ENCODE measurements at regions not wholly inside any gene's neighbourhood (a gene's known extent, or its start where the extent isn't known, plus 50 kb on each side); places are given as distances from the start of the nearest gene placed in this dataset.
"Not testable (repeated sequence)": the region's sequence is repeated elsewhere in the genome, so short reads cannot be mapped to it uniquely, and the experiment has no call there.

DNA sequence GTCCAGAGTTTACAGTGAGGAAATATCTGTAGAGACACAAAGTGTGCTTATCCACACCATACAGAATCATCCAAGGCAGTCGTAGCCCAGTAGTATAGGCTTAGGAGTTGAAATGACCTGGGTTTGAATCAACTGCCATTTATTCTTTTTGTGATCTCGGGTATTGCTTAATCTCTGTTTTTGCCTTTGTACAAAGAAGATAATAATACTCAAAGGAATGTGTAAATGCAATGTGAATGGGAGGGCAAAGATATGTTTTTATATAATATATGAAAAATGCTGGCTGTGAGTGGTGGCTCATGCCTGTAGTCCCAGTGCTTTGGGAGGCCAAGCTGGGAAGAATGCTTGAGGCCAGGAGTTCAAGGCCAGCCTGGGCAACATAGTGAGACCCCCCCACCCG, 141.1 kb downstream of the SPATA31D1 start:
- POLR2A ChIA-PET: no interaction called here
- CTCF ChIA-PET: no interaction called here
- no peak for DNase-seq (ENCODE audit: low read depth, low spot score)

DNA sequence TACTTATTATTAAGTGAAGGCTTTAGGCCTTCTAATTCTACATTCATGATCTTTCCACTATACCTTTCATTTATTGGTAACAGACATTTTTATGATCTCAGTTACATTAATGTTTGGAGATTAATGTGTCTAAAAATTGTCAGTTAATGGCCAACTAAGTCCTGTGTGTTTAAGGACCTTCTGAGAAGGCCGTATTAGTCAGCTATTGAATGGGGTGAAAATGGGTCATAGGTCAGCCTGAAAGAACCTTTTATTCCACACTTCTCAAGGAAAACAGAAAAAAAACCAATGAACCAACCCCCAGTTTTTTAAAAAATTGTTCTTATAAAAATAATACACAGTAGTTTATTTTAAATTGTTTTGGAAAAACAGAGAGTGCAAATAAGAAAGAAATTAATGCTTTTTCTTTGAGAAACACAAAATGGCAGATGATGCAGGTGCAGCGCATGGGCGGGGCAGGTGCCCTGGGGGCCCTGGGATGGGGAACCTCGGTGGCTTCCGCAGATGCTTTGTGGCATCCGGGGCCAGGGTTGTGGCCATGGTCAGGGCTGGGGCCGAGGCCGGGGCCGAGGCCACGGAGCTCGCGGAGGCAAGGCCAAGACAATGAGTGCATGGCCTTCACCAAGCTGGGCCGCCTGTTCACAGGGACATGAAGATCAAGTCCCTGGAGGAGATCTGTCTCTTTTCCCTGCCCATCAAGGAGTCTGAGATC, 141.9 kb downstream of the SPATA31D1 start:
- DNase-seq (ENCODE audit: low read depth, low spot score): no peak
- ChIA-PET CTCF (no interaction called here), POLR2A (no interaction called here)
- H3K4me3 ChIP-seq (ENCODE audit: low read depth, low read length): no peak overlapping the region
- TF ChIP-seq, protein P1, sequence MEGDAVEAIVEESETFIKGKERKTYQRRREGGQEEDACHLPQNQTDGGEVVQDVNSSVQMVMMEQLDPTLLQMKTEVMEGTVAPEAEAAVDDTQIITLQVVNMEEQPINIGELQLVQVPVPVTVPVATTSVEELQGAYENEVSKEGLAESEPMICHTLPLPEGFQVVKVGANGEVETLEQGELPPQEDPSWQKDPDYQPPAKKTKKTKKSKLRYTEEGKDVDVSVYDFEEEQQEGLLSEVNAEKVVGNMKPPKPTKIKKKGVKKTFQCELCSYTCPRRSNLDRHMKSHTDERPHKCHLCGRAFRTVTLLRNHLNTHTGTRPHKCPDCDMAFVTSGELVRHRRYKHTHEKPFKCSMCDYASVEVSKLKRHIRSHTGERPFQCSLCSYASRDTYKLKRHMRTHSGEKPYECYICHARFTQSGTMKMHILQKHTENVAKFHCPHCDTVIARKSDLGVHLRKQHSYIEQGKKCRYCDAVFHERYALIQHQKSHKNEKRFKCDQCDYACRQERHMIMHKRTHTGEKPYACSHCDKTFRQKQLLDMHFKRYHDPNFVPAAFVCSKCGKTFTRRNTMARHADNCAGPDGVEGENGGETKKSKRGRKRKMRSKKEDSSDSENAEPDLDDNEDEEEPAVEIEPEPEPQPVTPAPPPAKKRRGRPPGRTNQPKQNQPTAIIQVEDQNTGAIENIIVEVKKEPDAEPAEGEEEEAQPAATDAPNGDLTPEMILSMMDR (IDR thresholded peaks at IDR 0.05; ENCODE audit: insufficient read depth, low read length, missing control alignments): no peak

More for the DNA sequence above, 141.1 kb downstream of the SPATA31D1 start:
- no peak overlapping the region for H3K4me3 ChIP-seq (ENCODE audit: low read depth, low read length)
- TF ChIP-seq, protein P1 (IDR thresholded peaks at IDR 0.05; ENCODE audit: insufficient read depth, low read length, missing control alignments): no peak

DNA sequence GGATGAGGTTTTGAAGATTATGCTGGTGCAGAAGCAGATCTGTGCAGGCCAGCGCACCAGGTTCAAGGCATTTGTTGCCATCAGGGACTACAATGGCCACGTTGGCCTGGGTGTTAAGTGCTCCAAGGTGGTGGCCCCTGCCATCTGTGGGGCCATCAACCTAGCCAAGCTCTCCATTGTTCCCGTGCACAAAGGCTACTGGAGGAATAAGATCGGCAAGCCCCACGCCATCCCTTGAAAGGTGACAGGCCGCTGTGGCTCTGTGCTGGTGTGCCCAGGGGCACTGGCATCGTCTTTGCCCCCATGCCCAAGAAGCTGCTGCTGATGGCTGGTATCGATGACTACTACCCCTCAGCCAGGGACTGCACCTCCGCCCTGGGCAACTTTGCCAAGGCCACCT, 142.5 kb downstream of the SPATA31D1 start:
- TF ChIP-seq, protein P1 (IDR thresholded peaks at IDR 0.05; ENCODE audit: insufficient read depth, low read length, missing control alignments): no peak
- POLR2A ChIA-PET: no interaction called here
- DNase-seq (ENCODE audit: low read depth, low spot score): no peak
- CTCF ChIA-PET: no interaction called here
- H3K4me3 ChIP-seq (ENCODE audit: low read depth, low read length): no peak overlapping the region

DNA sequence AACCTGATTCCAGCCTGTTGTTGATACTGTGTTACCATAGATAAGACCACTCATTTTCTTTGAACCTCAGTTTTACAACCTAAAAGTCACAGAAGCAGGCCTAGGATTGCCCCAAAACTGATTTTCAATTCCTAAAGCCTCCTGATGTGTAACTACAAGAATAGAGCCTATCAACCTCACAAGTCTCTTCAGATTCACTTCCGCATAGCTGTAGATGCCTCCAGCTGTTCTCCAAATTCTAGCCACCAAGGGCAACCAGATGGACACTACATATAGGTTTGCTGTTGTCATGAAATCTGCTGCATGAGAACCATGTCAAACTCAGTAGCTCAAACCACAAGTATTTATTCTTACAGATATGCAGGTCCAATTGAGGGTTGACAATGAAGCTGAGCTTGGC, 143.5 kb downstream of the SPATA31D1 start:
- H3K4me3 ChIP-seq (ENCODE audit: low read depth, low read length): no peak overlapping the region
- DNase-seq (ENCODE audit: low read depth, low spot score): no peak
- POLR2A ChIA-PET: no interaction called here
- CTCF ChIA-PET: no interaction called here
- TF ChIP-seq, protein P1 (IDR thresholded peaks at IDR 0.05; ENCODE audit: insufficient read depth, low read length, missing control alignments): no peak

DNA sequence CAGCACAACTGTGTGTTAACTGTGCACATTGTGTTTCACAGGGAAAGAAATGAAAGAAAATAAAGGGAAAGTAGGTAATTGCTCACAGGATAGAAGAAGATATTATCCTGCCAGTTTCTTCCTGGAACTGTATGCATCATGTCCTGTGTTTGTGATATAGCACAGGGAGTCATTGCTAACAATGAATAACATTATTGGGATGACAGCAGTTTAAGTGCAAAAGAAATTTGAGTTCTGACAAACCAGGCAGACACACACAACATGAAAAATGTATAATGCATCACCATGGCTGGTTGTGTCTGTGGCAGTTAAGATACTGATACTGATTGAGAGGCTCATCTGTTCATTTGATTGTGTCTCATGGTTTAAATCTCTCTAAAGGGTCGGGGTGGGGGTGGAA, 145.4 kb downstream of the SPATA31D1 start:
- TF ChIP-seq, protein P1 (IDR thresholded peaks at IDR 0.05; ENCODE audit: insufficient read depth, low read length, missing control alignments): no peak
- DNase-seq (ENCODE audit: low read depth, low spot score): no peak
- CTCF ChIA-PET: no interaction called here
- POLR2A ChIA-PET: no interaction called here
- H3K4me3 ChIP-seq (ENCODE audit: low read depth, low read length): no peak overlapping the region

DNA sequence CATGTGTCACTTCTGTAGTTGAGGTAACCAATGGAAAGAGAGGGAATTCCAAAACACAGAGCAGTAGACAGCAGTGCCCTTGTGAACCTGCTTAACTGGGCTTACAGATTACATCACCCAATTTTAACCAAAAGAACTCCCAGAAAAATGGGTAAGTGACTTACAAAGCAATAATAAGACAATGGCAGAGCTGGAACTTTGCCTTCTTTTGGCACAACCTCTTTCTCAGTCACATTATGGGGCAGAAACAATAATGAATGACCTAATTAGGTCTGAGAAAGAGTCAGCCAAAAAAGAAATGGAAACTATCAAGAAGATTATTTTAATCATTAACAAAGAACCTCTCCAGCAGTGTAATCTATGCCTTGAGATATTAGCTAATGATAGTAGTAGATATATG, 146.5 kb downstream of the SPATA31D1 start:
- CTCF ChIA-PET: no interaction called here
- POLR2A ChIA-PET: no interaction called here

DNA sequence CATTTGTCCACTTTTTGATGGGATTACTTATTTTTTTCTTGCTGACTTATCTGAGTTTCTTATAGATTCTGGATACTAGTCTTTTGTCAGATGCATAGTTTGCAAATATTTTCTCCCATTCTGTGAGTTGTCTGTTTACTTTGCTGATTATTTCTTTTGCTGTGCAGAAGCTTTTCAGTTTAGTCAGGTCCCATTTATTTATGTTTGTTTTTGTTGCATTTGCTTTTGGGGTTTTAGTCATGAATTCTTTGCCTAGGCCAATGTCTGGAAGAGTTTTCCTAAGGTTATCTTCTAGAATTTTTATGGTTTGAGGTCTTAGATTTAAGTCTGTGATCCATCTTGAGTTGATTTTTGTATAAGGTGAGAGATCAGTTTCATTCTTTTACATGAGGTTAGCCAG, 149.5 kb downstream of the SPATA31D1 start:
- DNase-seq (ENCODE audit: low read depth, low spot score); CTCF ChIA-PET; H3K4me3 ChIP-seq (ENCODE audit: low read depth, low read length); POLR2A ChIA-PET: not testable (repeated sequence)

More for the DNA sequence above, 146.5 kb downstream of the SPATA31D1 start:
- TF ChIP-seq, protein P1 (IDR thresholded peaks at IDR 0.05; ENCODE audit: insufficient read depth, low read length, missing control alignments): no peak
- no peak for DNase-seq (ENCODE audit: low read depth, low spot score)
- H3K4me3 ChIP-seq (ENCODE audit: low read depth, low read length): no peak overlapping the region
